ENCODE measurements at regions not wholly inside any gene's neighbourhood (a gene's known extent, or its start where the extent isn't known, plus 50 kb on each side); places are given as distances from the start of the nearest gene placed in this dataset.
"Not testable (repeated sequence)": the region's sequence is repeated elsewhere in the genome, so short reads cannot be mapped to it uniquely, and the experiment has no call there.

DNA sequence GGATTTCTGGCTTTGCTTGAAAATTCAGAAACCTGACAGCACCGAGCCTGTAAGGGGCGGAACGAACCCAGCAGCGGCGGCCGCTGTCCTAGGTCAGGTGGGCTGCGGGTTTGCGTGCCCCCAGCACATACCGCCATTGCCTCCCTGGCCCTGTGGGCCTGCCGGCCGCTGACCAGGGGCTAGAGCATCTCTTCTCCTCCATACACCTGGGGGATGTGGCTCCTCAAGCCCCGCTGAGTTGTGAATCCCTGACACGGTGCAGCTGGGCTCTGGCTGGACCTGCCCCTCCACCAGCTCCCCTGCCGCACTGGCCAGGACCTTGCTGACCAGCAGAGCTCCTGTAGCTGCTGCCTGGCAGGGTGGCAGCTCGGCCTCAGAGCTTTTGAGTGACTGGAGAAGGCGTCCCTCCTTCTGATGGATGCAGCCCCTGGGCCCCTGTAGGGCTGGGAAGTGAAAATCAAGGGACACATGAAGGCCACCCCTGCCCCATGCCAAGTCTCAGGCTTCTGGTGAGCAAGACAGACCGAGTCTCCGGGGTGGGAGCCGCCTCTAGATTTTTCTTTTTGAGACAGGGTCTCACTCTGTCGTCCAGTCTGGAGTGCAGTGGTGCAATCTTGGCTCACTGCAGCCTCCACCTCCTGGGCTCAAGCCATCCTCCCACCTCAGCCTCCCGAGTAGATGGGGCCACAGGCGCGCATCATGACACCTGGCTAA, 184.9 kb upstream of the SFSWAP start:
- no peak for DNase-seq

DNA sequence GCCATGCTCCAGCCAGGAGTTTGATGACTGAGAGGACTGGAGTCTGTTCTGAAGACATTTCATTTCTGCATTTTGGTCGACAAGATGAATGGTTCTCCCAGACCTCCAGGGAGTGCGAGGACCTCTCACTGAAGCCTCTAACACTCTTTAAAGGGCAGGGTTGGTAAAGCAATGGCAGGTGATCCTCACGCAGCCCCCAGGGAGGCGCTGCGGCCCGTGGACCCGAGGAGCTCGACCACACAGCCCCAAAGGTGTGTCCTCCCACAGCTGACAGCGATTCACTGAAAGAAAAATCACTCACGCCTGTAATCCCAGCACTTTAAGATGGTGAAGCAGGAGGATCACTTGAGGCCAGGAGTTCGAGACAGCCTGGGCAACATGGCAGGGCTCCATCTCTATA, 183.8 kb upstream of the SFSWAP start:
- DNase-seq, result no peak

DNA sequence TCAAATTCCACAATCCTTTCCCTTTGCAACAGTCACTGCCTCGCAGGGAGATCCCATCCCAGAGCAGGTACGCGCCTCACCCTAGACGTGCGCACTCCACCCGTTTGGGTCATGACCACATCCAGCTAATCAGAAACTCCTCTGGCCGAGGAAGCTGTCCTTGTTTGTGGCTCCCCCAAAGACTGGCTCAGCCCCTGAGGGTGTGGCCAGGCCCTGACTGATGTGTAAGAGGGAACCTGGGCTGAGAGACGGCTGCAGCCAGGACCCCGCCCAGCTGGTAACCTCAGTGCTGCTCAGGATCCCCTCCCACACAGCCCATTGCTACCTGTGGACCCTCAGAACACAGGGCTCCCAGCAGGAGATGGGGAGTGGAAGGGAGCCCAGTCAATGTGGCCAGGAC, 183.2 kb upstream of the SFSWAP start:
- no peak for DNase-seq

DNA sequence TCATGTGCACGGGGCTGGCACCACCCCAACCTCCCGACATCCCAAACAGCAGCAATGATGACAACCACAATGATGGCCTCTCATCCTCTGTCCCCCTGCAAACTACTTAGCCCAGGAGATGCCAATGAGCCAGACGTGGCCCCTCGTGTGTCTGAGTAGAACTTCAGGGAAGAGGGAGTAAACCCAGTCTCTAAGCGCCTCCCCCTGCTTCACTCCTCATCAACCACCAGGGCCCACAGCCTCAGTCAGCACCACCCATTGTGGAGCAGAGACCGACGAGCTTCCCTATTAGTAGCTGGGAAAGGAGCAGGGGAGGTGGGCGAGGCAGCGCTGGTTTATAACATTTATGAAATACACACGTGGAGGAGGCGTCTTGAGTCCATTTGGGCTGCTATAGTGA, 182.7 kb upstream of the SFSWAP start:
- DNase-seq, result no peak

DNA sequence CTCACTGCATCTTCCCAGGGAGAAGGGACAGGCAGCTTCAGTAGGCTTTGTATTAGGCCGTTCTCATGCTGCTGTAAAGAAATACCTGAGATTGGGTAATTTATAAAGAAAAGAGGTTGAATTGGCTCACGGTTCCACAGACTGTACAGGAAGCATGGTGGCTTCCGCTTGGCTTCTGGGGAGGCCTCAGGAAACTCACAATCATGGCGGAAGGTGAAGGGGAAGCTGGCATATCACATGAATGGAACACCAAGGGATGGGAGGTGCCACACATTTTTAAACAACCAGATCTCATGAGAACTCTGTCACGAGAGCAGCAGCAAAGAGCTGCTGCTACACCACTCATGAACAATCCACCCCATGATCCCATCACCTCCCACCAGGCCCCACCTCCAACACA, 182.2 kb upstream of the SFSWAP start:
- no peak for DNase-seq

DNA sequence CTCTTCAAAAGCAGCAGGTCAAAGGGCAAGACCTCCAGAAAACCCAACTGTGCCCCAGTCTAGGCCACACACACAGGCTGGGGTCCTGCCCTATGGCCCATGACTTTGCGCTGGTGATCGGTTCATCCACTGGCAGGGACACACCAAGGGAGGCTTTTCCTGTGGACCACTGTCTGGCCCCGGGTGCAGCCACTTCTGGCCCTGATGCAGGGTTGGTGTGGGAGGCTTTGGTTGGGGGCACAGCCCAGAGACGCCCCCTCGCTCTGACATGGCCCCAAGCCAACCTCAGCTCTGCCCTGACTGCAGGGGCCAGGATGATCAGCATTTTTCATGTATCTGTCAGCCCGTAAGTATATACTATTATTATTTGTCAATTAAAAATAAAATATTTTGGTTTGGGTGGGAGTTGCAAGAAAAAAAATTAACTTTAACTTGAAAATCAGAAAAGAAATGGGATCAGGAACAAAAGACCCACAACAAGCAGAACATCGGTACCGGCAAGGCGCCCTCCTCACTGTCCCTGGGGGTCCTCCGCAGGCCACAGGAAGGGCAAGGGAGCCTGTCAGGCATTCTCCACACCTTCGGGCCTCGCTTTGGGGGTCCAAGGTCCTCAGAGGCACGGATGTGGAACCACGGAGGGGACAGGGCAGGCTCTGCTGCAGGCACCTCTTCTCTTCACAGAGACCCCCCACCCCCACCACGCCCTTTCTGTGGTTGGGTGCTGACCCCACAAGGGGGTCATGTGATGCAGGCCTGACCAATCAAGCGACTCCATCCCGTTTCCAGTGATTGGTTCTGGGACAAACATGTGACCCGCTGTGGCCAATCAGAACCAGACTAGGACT, 181.5 kb upstream of the SFSWAP start:
- no peak for DNase-seq

DNA sequence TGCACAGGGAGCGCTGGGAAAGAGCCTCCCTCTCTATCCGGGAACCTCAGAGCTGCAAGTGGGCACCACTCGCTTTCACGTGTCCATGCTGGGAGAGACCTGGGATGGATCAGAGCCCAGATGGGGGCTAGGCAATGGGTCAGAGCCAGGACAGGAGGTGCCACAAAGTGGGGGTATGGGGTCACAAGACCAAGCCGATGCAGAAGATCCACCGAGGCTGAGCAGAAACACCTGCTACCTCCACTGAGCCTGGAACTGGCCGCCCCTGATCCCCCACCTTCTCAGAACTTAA, 180.9 kb upstream of the SFSWAP start:
- no peak for DNase-seq

DNA sequence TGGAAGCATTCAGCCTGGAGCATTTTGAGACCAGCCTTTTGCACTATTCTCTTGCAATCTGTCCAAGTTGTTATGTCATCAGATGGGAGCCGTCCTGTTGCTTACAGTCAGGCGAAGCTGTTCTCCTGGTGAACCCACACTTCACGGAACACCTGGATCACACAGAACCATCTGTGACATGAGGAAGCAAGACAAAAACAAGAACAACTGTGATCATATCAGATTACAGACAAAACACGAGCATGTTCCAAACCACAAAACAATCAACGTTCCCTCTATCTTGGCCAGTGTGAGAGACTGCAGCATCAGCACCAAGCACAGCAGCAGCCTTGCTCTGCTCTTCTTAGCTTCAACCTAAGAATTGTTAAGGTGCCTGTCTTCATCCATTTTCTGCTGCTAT, 180.5 kb upstream of the SFSWAP start:
- no peak for DNase-seq

DNA sequence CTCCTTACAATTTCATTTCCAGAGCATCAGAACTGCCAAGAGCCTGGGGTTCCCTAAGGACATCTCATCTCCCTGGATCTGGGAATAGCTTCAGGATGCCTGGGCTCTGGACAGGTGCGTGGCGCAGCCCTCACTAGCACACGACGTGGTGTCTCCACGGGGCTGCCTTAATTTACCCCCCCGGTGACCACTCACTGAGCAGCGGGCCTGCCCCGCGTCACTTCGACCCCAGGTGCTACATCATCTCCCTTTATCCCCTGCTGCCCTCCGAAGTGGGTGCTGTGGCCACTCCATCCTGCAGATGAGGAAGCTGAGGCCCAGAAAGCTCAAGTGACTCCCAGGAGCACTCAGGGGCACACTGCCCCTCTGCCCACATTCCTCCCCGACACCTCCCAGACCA, 177.8 kb upstream of the SFSWAP start:
- DNase-seq, result no peak

DNA sequence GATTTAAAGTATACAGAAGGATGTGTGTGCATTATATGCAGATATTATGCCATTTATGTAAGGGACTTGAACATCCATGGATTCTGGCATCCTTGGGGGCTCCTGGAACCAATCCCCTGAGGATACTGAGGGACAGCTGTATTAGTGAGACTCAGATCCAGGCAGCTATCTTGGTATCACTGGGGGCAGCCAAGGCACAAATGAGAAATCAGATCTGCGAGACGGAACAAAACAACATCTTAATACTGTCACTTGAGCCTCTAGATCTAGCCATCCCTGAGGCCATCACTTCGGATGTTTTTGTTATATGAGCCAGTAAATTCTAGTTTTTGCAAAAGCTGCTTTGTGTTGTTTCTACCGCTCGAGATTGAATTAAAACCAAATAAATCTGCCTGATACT, 175.1 kb upstream of the SFSWAP start:
- no peak for DNase-seq

DNA sequence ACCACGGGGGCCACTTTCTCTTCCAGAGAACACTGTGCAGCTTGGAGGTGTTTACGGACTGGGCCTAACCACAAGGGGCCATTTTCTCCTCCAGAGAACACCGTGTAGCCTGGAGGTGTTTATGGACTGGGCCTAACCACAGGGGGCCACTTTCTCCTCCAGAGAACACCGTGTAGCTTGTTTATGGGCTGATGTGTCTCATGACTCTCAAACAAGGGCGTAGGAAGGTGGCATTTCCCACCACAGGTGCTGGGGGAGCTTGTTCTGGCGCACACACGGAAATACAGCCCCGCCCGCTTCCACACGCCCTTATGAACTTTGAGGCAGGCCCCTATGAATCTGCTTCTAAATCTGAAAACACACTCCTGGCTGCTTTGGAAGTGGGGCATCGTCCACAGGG, 174.6 kb upstream of the SFSWAP start:
- DNase-seq, result no peak

DNA sequence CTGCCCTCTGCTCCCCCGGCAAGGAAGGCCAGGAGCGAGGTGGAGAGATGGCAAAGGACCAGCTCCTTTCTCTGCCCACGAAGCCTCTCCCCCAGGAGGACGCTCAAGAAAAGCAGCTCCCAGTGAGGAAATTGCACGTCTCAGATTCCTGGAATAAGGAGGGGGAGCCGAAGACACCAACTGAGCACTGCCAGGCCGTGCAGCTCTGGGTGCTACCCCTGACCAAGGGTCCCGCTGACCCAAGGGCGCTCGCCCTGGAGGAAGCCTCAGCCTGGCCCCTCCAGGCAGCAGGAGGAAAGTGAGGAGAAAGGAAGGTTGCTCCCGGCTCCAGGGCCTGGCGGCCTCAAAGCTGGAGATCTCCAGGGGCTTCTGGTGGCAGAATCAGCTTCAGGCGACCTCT, 174.1 kb upstream of the SFSWAP start:
- no peak for DNase-seq

DNA sequence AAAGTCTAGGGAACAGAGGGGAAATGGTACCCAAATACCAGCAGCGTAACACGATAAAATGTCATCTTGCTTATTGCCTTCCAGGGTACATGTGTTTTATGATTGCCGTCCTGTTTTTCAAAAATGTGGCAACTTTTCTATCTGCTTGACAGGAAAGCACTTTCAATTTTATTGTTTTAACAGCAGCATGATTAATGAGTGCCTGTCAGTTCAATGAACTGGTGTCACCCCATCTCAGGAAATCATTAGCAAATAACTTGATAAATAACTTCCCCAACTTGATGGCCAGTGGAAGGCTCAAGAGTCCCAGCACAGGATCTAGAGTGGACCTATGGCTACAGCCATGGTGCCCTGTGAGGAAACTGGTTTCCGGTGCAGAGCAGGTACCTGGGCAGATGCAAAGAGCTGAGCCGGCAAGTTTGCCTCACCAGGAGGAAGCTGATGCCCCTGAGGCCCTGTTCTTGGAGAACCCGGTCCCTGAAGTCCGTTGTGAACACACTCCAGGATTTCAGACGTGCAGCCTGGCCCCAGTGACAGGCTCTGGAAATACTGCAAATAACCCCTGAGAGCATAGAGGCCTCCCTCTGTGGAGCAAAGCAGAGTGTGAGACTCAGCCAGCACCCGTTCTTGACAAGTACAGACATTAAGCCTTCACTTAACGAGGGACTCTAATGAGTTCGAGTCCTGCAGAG, 173.5 kb upstream of the SFSWAP start:
- DNase-seq, result no peak

DNA sequence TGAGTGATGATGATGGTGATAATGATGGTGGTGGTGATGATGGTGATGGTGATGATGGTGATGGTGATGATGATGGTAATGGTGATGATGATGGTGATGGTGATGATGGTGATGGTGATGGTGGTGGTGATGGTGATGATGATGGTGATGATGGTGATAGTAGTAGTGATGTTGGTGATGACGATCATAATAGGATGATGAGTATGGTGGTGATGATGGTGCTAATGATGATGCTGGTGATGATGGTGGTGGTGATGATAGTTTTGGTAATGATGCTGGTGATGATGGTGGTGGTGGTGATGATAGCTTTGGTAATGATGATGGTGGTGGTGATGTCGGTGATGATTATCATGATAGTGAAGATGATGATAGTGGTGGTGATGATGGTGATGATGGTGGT, 171.5 kb upstream of the SFSWAP start:
- DNase-seq, result no peak

DNA sequence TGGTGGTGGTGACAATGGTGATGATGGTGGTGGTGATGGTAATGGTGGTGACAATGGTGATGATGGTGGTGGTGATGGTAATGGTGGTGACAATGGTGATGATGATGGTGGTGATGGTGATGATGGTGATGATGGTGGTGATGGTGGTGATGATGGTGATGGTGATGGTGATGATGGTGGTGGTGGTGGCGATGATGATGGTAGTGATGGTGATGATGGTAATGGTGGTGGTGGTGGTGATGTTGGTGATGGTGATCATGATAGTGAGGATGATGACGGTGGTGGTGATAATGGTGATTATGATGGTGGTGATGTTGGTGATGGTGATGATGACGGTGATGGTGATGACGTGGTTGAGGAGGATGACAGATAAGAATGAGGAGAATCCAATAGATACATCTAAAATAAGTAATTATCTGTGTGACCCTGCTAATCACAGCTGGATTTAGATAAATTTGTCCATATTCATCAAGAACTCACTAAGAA, 170.7 kb upstream of the SFSWAP start:
- DNase-seq, result no peak

DNA sequence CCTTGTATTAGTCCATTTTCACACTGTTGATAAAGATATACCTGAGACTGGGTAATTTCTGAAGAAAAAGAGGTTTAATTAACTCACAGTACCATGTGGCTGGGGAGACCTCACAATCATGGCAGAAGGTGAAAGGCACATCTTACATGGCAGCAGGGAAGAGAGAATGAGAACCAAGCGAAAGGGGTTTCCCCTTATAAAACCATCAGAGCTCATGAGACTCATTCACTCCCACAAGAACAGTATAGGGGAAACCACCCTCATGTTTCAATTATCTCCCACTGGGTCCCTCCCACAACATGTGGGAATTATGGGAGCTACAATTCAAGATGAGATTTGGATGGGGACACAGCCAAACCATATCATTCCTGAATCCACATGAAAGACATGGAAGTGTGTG, 169.4 kb upstream of the SFSWAP start:
- not testable (repeated sequence) for DNase-seq

DNA sequence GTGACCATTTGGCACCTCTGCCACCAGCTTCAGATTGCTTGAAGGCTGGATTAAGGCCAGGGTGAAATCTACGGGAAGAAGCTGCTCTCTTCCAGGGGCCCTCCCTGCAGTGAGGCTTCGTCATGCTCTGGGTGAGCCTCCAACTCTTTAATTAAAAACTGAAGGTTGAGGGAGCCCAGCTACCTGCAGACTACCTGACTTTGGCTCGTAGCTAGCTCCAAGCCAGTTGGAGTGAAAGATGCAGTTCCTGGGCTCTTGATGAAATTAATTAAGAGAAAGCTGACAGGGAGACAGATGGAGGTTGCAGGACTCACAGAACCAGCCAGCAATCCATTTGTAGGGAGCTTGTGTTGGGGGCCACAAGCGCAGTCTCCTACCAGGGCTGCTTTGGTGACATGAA, 168.5 kb upstream of the SFSWAP start:
- no peak for DNase-seq

DNA sequence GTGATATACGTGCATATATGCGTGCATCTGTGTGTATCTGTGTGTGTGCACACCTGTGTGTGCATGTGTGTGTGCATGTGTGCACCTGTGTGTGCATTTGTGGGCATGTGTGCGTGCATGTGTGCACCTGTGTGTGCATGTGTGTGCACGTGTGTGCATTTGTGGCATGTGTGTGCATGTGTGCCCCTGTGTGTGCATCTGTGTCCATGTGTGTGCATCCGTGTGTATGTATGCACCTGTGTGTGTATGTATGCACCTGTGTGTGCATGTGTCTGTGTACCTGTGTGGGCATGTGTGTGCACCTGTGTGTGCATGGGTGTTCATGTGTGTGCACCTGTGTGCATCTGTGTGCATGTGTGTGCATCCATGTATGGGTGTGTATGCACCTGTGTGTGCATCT, 167.8 kb upstream of the SFSWAP start:
- no peak for DNase-seq

DNA sequence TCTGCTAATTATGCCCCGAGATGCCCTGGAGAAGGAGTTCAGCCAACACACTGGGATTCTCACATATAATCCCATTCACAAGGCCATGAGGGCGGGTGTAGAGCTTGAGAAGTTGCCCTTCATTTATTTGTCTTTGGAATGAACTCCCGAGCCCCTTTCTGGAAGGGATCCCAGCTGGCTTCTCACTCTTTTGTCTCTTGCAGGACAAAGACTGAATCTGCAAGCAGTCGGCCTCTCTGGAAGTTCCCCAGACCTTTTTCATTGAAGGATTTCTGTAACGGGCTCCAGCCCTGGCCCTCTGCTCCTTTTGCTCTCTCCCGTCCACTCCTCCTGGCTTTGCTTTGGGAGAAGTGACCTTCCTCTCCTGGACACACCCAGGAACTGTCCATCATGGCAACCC, 163.3 kb upstream of the SFSWAP start:
- no peak for DNase-seq

DNA sequence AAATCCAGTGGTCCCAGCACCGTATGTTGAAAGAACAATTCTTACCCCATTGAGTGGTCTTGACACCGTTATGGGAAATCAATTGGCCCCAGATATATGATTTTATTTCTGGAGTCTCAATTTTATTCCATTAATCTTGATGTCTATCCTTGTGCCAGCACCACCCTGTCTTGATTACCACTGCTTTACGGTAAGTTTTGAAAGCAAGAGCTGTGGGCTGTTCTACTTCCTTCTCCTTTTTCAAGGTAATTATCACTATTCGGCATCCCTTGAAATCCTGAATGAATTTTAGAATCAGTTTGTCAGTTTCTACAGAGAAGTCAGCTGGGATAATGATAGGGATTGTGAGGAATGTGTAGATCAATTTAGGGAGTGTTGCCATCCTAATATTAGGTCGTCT, 160.8 kb upstream of the SFSWAP start:
- no peak for DNase-seq

DNA sequence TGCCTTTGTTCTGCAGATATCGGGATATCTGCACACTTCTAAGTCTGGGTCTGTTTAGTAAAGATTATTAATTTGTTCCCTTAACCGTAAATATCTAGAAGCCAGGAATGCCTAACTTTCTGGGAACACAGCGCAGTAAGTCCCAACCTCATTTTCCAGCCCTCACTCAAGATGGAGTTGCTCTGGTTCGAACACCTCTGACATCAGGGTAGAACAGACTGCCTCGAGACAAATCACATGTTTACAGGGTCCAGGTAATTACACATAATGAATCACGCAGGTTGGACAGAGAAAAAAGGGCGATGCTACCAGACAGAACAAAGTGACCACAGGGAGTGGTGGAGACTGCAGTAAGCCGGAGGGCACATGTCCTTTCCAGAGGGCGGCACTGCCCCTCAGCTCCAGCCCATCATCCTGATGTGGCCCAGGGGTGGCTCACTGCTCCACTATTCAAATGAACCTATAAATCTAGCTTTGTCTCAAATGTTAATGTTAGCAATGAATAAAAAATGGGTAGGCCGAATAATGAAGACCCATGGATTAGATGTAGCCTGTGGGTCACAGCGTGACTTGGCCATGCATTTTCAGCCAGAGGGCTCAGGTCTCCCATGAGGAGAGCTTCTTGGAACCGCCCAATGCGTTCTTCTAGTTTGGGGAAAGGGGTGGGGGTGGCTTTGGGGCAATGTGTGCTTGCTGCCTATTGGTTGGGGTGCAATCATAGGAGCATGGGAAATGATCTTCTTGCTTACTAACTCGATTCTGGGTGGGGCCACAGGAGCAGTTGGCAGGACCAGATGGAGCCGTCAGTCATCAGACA, 159.0 kb upstream of the SFSWAP start:
- DNase-seq, result no peak

DNA sequence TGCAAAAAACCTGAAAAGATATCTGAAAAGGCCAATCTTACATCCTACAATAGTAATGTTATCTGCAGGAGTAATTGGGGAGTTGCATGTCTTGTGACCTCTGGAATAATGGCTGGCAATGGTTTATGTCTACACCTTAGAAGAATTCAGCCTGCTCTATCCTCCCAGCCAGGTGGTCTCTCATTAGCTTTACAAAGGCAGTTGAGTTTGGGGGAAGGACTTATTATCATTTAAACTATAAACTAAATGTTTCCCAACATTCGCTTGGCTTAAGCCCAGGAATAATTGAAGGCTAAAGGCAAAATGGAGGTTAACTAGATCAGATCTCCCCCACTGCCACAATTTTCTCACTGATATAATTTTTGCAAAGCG, 158.4 kb upstream of the SFSWAP start:
- no peak for DNase-seq

All from skin of body (tissue), 1 donor.